Lower leg skin (tissue), 3 donors: ENCODE measurements at regions not wholly inside any gene's neighbourhood (a gene's known extent, or its start where the extent isn't known, plus 50 kb on each side); places are given as distances from the start of the nearest gene placed in this dataset.

ENCODE experiments used
- CTCF ChIP-seq, 3 donors: fragments of 450-650 bp; IDR thresholded peaks; one replicate each; pipeline ENCODE4 v1.5.1; 2016; ENCODE audit warnings: antibody characterized with exemption in 3 of 3, mild to moderate bottlenecking in 3 of 3, moderate library complexity in 2 of 3
- POLR2A ChIP-seq, 2 donors: fragments of 450-650 bp; IDR thresholded peaks; one replicate each; pipeline ENCODE4 v1.6.1; 2016 to 2017; ENCODE audit warnings: antibody characterized with exemption in 2 of 2, mild to moderate bottlenecking in 1 of 2, moderate library complexity in 1 of 2

GRCh38 chr7:82598958-82599357, 155.4 kb upstream of the CACNA2D1 start:
- TF ChIP-seq CTCF (IDR thresholded peaks at IDR 0.05) (no peak), POLR2A (IDR thresholded peaks at IDR 0.05) (no peak)
